Effector memory CD4-positive, alpha-beta T cell (primary cell): ENCODE measurements at regions not wholly inside any gene's neighbourhood (a gene's known extent, or its start where the extent isn't known, plus 50 kb on each side); places are given as distances from the start of the nearest gene placed in this dataset.

Source experiments
- DNase-seq, 3 donors: peaks; one replicate each; pipeline ENCODE4 v3.0.0-alpha.2; 2020
- H3K27ac ChIP-seq: 2 replicates; pipeline ENCODE4 v1.7.0; 2013; ENCODE audit warnings: mild to moderate bottlenecking, low read length, moderate library complexity; ENCODE audit not compliant: insufficient read depth, poor library complexity, severe bottlenecking
- H3K27me3 ChIP-seq: replicated peaks from 2 replicates; pipeline ENCODE4 v1.7.0; 2013; ENCODE audit warnings: mild to moderate bottlenecking, low read length; ENCODE audit not compliant: insufficient read depth, control insufficient read depth, poor library complexity, severe bottlenecking
- H3K36me3 ChIP-seq: 2 replicates; pipeline ENCODE4 v1.7.0; 2013; ENCODE audit warnings: mild to moderate bottlenecking, low read length, moderate library complexity; ENCODE audit not compliant: control insufficient read depth, insufficient read depth
- H3K4me1 ChIP-seq: 2 replicates; pipeline ENCODE4 v1.7.0; 2013; ENCODE audit warnings: low read length, mild to moderate bottlenecking; ENCODE audit not compliant: control insufficient read depth, insufficient read depth, poor library complexity, severe bottlenecking
- H3K4me3 ChIP-seq: 2 replicates; pipeline ENCODE4 v1.7.0; 2013; ENCODE audit warnings: low read length, low read depth, mild to moderate bottlenecking; ENCODE audit not compliant: insufficient read depth, poor library complexity, severe bottlenecking
- H3K9me3 ChIP-seq: 2 replicates; pipeline ENCODE4 v1.7.0; 2013; ENCODE audit warnings: mild to moderate bottlenecking, low read length, moderate library complexity; ENCODE audit not compliant: control insufficient read depth

GRCh38 chr3:194075088-194075615 is 60.8 kb upstream of the HES1 start:
- H3K4me1 ChIP-seq, result peaks cover 10% of the 10 kb centered on the region
- H3K27me3 ChIP-seq, result peaks cover 10% of the 10 kb centered on the region
- no peak overlapping the region for H3K27ac ChIP-seq
- no peaks in the 10 kb centered on the region for H3K9me3 ChIP-seq
- H3K4me3 ChIP-seq, result no peak overlapping the region
- DNase-seq, result no peak
- H3K36me3 ChIP-seq, result no peaks in the 10 kb centered on the region

GRCh38 chr3:194075802-194076460 is 60.0 kb upstream of the HES1 start:
- H3K36me3 ChIP-seq, result no peaks in the 10 kb centered on the region
- no peak overlapping the region for H3K4me3 ChIP-seq
- H3K9me3 ChIP-seq, result no peaks in the 10 kb centered on the region

GRCh38 chr3:194076475-194076874 is 59.5 kb upstream of the HES1 start:
- Histone ChIP-seq H3K36me3 (no peaks in the 10 kb centered on the region), H3K9me3 (no peaks in the 10 kb centered on the region), H3K27ac (no peak overlapping the region), H3K4me3 (no peak overlapping the region), H3K4me1 (peaks cover under 1% of the 10 kb centered on the region), H3K27me3 (peaks cover 10% of the 10 kb centered on the region)
- no peak for DNase-seq

More at GRCh38 chr3:194075802-194076460, 60.0 kb upstream of the HES1 start:
- H3K4me1 ChIP-seq, result peaks cover 4% of the 10 kb centered on the region
- peaks cover 10% of the 10 kb centered on the region for H3K27me3 ChIP-seq
- H3K27ac ChIP-seq, result no peak overlapping the region
- no peak for DNase-seq

GRCh38 chr3:194077602-194078001 is 58.3 kb upstream of the HES1 start:
- Histone ChIP-seq H3K9me3 (no peaks in the 10 kb centered on the region), H3K4me1 (no peaks in the 10 kb centered on the region), H3K27ac (no peak overlapping the region), H3K27me3 (peaks cover under 1% of the 10 kb centered on the region), H3K36me3 (no peaks in the 10 kb centered on the region), H3K4me3 (no peak overlapping the region)
- DNase-seq, result no peak

- Histone ChIP-seq H3K27ac (no peak overlapping the region), H3K27me3 (no peaks in the 10 kb centered on the region), H3K4me3 (no peak overlapping the region), H3K36me3 (no peaks in the 10 kb centered on the region), H3K4me1 (no peaks in the 10 kb centered on the region), H3K9me3 (no peaks in the 10 kb centered on the region)
- no peak for DNase-seq
Measured at GRCh38 chr3:194078045-194078821, 57.7 kb upstream of the HES1 start.

- Histone ChIP-seq H3K4me3 (no peak overlapping the region), H3K4me1 (no peaks in the 10 kb centered on the region), H3K36me3 (no peaks in the 10 kb centered on the region), H3K27me3 (no peaks in the 10 kb centered on the region), H3K27ac (no peak overlapping the region), H3K9me3 (no peaks in the 10 kb centered on the region)
- DNase-seq, result no peak
Measured at GRCh38 chr3:194079702-194080172, 56.2 kb upstream of the HES1 start.

GRCh38 chr3:194080436-194080835 is 55.5 kb upstream of the HES1 start:
- no peak for DNase-seq
- no peak overlapping the region for H3K4me3 ChIP-seq
- H3K4me1 ChIP-seq, result no peaks in the 10 kb centered on the region
- H3K36me3 ChIP-seq, result no peaks in the 10 kb centered on the region
- H3K27ac ChIP-seq, result no peak overlapping the region
- H3K9me3 ChIP-seq, result no peaks in the 10 kb centered on the region
- H3K27me3 ChIP-seq, result no peaks in the 10 kb centered on the region

- H3K4me3 ChIP-seq, result no peak overlapping the region
- no peaks in the 10 kb centered on the region for H3K9me3 ChIP-seq
- no peaks in the 10 kb centered on the region for H3K27me3 ChIP-seq
- H3K36me3 ChIP-seq, result no peaks in the 10 kb centered on the region
- no peaks in the 10 kb centered on the region for H3K4me1 ChIP-seq
- no peak for DNase-seq
- no peak overlapping the region for H3K27ac ChIP-seq
Measured at GRCh38 chr3:194080913-194081800, 54.8 kb upstream of the HES1 start.

GRCh38 chr3:194081826-194082225 is 54.1 kb upstream of the HES1 start:
- no peaks in the 10 kb centered on the region for H3K9me3 ChIP-seq
- no peak overlapping the region for H3K4me3 ChIP-seq
- H3K36me3 ChIP-seq, result no peaks in the 10 kb centered on the region
- DNase-seq, result no peak
- no peak overlapping the region for H3K27ac ChIP-seq
- no peaks in the 10 kb centered on the region for H3K4me1 ChIP-seq
- no peaks in the 10 kb centered on the region for H3K27me3 ChIP-seq
